ENCODE measurements at regions not wholly inside any gene's neighbourhood (a gene's known extent, or its start where the extent isn't known, plus 50 kb on each side); places are given as distances from the start of the nearest gene placed in this dataset.

- no peaks in the 10 kb centered on the region for H3K36me3 ChIP-seq (ENCODE audit: control insufficient read depth in 2 of 3, insufficient read depth in 3 of 3, low read length in 3 of 3)
- TF ChIP-seq CTCF (IDR thresholded peaks at IDR 0.05; ENCODE audit: borderline replicate concordance, extremely low read depth, insufficient read depth): no peak
- no peaks in the 10 kb centered on the region for H3K4me1 ChIP-seq (ENCODE audit: control insufficient read depth in 2 of 3, insufficient read depth in 2 of 3, low read depth in 1 of 3, low read length in 3 of 3)
- intact Hi-C loops (cut with DNase I): no loop called here
- H3K4me3 ChIP-seq (ENCODE audit: low read length in 3 of 3): no peak overlapping the region
- H3K27me3 ChIP-seq (ENCODE audit: control insufficient read depth, insufficient read depth, low read length): no peaks in the 10 kb centered on the region
- FAIRE-seq (no peak), DNase-seq (no peak)
- H3K9me3 ChIP-seq (ENCODE audit: control insufficient read depth in 2 of 3, insufficient read depth in 1 of 3, low read length in 3 of 3): no peaks in the 10 kb centered on the region
- H3K9ac ChIP-seq (ENCODE audit: low read length in 3 of 3): no peak overlapping the region
- no peak overlapping the region for H3K27ac ChIP-seq (ENCODE audit: low read depth in 2 of 2, low read length in 2 of 2)
Observed at GRCh38 chr14:82533351-82533750, 999.7 kb upstream of the SEL1L start.

GRCh38 chr14:82536566-82536965 lies 1002.9 kb upstream of the SEL1L start:
- H3K4me1 ChIP-seq (ENCODE audit: control insufficient read depth in 2 of 3, insufficient read depth in 2 of 3, low read depth in 1 of 3, low read length in 3 of 3): no peaks in the 10 kb centered on the region
- DNase-seq: peak in 2 of 5 donors; percentile 6
- no peak overlapping the region for H3K4me3 ChIP-seq (ENCODE audit: low read length in 3 of 3)
- FAIRE-seq: no peak
- intact Hi-C loops (cut with DNase I): no loop called here
- no peaks in the 10 kb centered on the region for H3K36me3 ChIP-seq (ENCODE audit: control insufficient read depth in 2 of 3, insufficient read depth in 3 of 3, low read length in 3 of 3)
- H3K9ac ChIP-seq (ENCODE audit: low read length in 3 of 3): no peak overlapping the region
- TF ChIP-seq CTCF (IDR thresholded peaks at IDR 0.05; ENCODE audit: borderline replicate concordance, extremely low read depth, insufficient read depth): no peak
- H3K27me3 ChIP-seq (ENCODE audit: control insufficient read depth, insufficient read depth, low read length): no peaks in the 10 kb centered on the region
- H3K9me3 ChIP-seq (ENCODE audit: control insufficient read depth in 2 of 3, insufficient read depth in 1 of 3, low read length in 3 of 3): no peaks in the 10 kb centered on the region
- no peak overlapping the region for H3K27ac ChIP-seq (ENCODE audit: low read depth in 2 of 2, low read length in 2 of 2)

GRCh38 chr14:82537831-82538230 lies 1004.2 kb upstream of the SEL1L start:
- intact Hi-C loops (cut with DNase I): no loop called here
- DNase-seq (no peak), FAIRE-seq (no peak)
- Histone ChIP-seq H3K27me3 (ENCODE audit: control insufficient read depth, insufficient read depth, low read length) (no peaks in the 10 kb centered on the region), H3K4me3 (ENCODE audit: low read length in 3 of 3) (no peak overlapping the region), H3K9ac (ENCODE audit: low read length in 3 of 3) (no peak overlapping the region), H3K4me1 (ENCODE audit: control insufficient read depth in 2 of 3, insufficient read depth in 2 of 3, low read depth in 1 of 3, low read length in 3 of 3) (no peaks in the 10 kb centered on the region), H3K9me3 (ENCODE audit: control insufficient read depth in 2 of 3, insufficient read depth in 1 of 3, low read length in 3 of 3) (no peaks in the 10 kb centered on the region), H3K27ac (ENCODE audit: low read depth in 2 of 2, low read length in 2 of 2) (no peak overlapping the region), H3K36me3 (ENCODE audit: control insufficient read depth in 2 of 3, insufficient read depth in 3 of 3, low read length in 3 of 3) (no peaks in the 10 kb centered on the region)
- TF ChIP-seq CTCF (IDR thresholded peaks at IDR 0.05; ENCODE audit: borderline replicate concordance, extremely low read depth, insufficient read depth): no peak

- H3K4me3 ChIP-seq (ENCODE audit: low read length in 3 of 3): no peak overlapping the region
- intact Hi-C loops (cut with DNase I): no loop called here
- H3K9ac ChIP-seq (ENCODE audit: low read length in 3 of 3): no peak overlapping the region
- no peaks in the 10 kb centered on the region for H3K36me3 ChIP-seq (ENCODE audit: control insufficient read depth in 2 of 3, insufficient read depth in 3 of 3, low read length in 3 of 3)
- no peaks in the 10 kb centered on the region for H3K4me1 ChIP-seq (ENCODE audit: control insufficient read depth in 2 of 3, insufficient read depth in 2 of 3, low read depth in 1 of 3, low read length in 3 of 3)
- FAIRE-seq (no peak), DNase-seq (no peak)
- H3K27ac ChIP-seq (ENCODE audit: low read depth in 2 of 2, low read length in 2 of 2): no peak overlapping the region
- no peaks in the 10 kb centered on the region for H3K9me3 ChIP-seq (ENCODE audit: control insufficient read depth in 2 of 3, insufficient read depth in 1 of 3, low read length in 3 of 3)
- H3K27me3 ChIP-seq (ENCODE audit: control insufficient read depth, insufficient read depth, low read length): no peaks in the 10 kb centered on the region
- TF ChIP-seq CTCF (IDR thresholded peaks at IDR 0.05; ENCODE audit: borderline replicate concordance, extremely low read depth, insufficient read depth): no peak
Observed at GRCh38 chr14:82546401-82546800, 1012.7 kb upstream of the SEL1L start.

Data from kidney (tissue), 13 donors.